Common myeloid progenitor, CD34-positive (primary cell): ENCODE measurements at regions not wholly inside any gene's neighbourhood (a gene's known extent, or its start where the extent isn't known, plus 50 kb on each side); places are given as distances from the start of the nearest gene placed in this dataset.
A peak's percentile ranks its signal among the peaks of the same experiment; 100 is the strongest.

Experiments used
- CTCF ChIA-PET: fragments of 350-600 bp; sonication (Branson Sonifier 250); formaldehyde crosslinking; loops from one replicate; lab custom pipeline; 2021; ENCODE audit warnings: antibody characterized with exemption; lab: Charles Lee
- POLR2A ChIA-PET: fragments of 350-600 bp; sonication (Branson Sonifier 250); formaldehyde crosslinking; loops from one replicate; lab custom pipeline; 2021; ENCODE audit warnings: antibody characterized with exemption; lab: Charles Lee
- DNase-seq, 3 donors: peaks; one replicate each; pipeline versions ENCODE4 v3.0.0 to v3.0.0-alpha.2; 2013
- H3K27ac ChIP-seq, 2 experiments: 1 replicate in 1 of 2; 2 replicates in 1 of 2; pipeline ENCODE4 v1.7.0; 2013; ENCODE audit warnings: inconsistent platforms in 2 of 2, low read length in 2 of 2, mild to moderate bottlenecking in 2 of 2, low read depth in 1 of 2, moderate library complexity in 1 of 2; ENCODE audit not compliant: severe bottlenecking in 2 of 2, insufficient read depth in 1 of 2, poor library complexity in 1 of 2
- H3K27me3 ChIP-seq, 5 experiments: replicated peaks in 2 of 5; 1 replicate in 3 of 5; 2 replicates in 2 of 5; pipeline versions ENCODE4 v1.6.1 to v1.7.0; 2013; ENCODE audit warnings: low read length in 4 of 5, mild to moderate bottlenecking in 2 of 5, moderate library complexity in 2 of 5, inconsistent platforms in 1 of 5; ENCODE audit not compliant: insufficient read depth in 5 of 5, control insufficient read depth in 4 of 5
- H3K36me3 ChIP-seq, 4 experiments: 1 replicate in 2 of 4; 2 replicates in 2 of 4; pipeline versions ENCODE4 v1.6.1 to v1.7.0; 2013; ENCODE audit warnings: low read length in 3 of 4, control low read depth in 1 of 4, mild to moderate bottlenecking in 1 of 4; ENCODE audit not compliant: control insufficient read depth in 4 of 4, insufficient read depth in 4 of 4
- H3K4me1 ChIP-seq, 4 experiments: 1 replicate in 3 of 4; 2 replicates in 1 of 4; pipeline versions ENCODE4 v1.6.1 to v1.7.1; 2013; ENCODE audit warnings: low read length in 3 of 4, mild to moderate bottlenecking in 3 of 4, control low read depth in 1 of 4, inconsistent platforms in 1 of 4, moderate library complexity in 1 of 4; ENCODE audit not compliant: control insufficient read depth in 4 of 4, insufficient read depth in 4 of 4; ENCODE audit errors: control extremely low read depth in 1 of 4
- H3K4me3 ChIP-seq, 7 experiments: 1 replicate in 4 of 7; 2 replicates in 3 of 7; pipeline versions ENCODE4 v1.5.1 to v1.7.0; 2013; ENCODE audit warnings: mild to moderate bottlenecking in 7 of 7, low read length in 6 of 7, moderate library complexity in 6 of 7, inconsistent platforms in 2 of 7, low read depth in 2 of 7, control low read depth in 1 of 7; ENCODE audit not compliant: insufficient read depth in 4 of 7, control insufficient read depth in 1 of 7; ENCODE audit errors: extremely low read depth in 1 of 7
- H3K9me3 ChIP-seq, 5 experiments: 1 replicate in 4 of 5; 2 replicates in 1 of 5; pipeline versions ENCODE4 v1.6.1 to v1.7.1; 2013; ENCODE audit warnings: low read length in 4 of 5, mild to moderate bottlenecking in 2 of 5, inconsistent platforms in 1 of 5, low read depth in 1 of 5, moderate library complexity in 1 of 5; ENCODE audit not compliant: control insufficient read depth in 4 of 5, insufficient read depth in 2 of 5; ENCODE audit errors: control extremely low read depth in 1 of 5
- WGBS: methylation state at CpG from one replicate; pipeline ENCODE4 v1.1.5; 2013; ENCODE audit not compliant: insufficient coverage; 5-methylcytosine and 5-hydroxymethylcytosine counted together

DNA sequence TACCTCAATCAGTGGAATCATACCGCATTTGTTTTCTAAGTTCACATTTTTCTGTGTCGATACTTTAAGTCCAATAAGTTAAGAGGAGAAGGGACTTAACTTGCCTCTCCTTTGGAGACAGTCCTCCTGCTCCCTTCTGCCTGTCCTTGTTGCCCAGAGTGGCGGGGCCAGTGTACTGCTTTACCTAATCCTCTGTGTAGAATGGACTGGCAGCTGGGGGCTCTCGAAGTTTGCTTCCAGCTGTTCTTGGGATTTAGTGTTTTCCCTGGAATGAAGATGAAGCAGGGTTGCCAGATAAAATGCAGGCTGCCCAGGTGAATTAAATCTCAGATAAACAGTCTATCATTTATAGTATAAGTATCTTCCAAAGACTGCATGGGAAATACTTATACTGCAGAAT, 287.6 kb upstream of the C2CD4B start:
- Histone ChIP-seq H3K4me3 (no peak overlapping the region), H3K4me1 (no peaks in the 10 kb centered on the region), H3K36me3 (no peaks in the 10 kb centered on the region), H3K9me3 (no peaks in the 10 kb centered on the region), H3K27ac (no peak overlapping the region), H3K27me3 (peaks cover 0 to 2% (median 0%) of the 10 kb centered on the region in 5 experiments)
- 100% methylated on average over 1 of the region's 4 CpGs for WGBS
- DNase-seq, result no peak
- CTCF ChIA-PET, result interaction anchor here (0.6 kb wide), 1 partner anchor 13 kb away, joined by 3 read pairs; no protein-coding TSS in a partner anchor
- POLR2A ChIA-PET, result no interaction called here

DNA sequence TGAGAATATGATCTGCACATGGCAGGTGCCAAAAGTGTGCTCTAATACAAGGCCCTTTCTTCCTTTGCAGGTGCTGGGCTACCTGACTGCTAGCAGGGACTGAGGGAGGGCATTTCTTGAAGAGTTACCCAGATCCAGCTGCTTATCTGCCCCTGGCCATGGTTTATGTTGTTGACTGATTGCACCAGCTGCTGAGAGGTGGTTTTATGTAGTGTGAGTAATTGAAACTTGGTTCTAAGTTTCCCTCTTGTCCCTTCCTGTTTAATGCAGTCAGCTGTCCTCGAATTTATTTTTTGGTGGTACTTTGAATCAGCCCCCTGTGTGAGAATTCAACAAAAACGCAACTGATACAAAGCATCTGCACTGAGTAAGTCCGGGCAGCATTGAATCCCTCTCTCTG, 288.3 kb upstream of the C2CD4B start:
- ChIA-PET POLR2A (no interaction called here), CTCF (no interaction called here)
- Histone ChIP-seq H3K9me3 (no peaks in the 10 kb centered on the region), H3K4me1 (no peaks in the 10 kb centered on the region), H3K36me3 (no peaks in the 10 kb centered on the region), H3K27me3 (peaks cover 0 to 2% (median 0%) of the 10 kb centered on the region in 5 experiments), H3K27ac (no peak overlapping the region), H3K4me3 (no peak overlapping the region)
- peak in 1 of 3 donors; percentile 26 for DNase-seq
- 89% methylated on average over 3 of the region's 3 CpGs for WGBS

DNA sequence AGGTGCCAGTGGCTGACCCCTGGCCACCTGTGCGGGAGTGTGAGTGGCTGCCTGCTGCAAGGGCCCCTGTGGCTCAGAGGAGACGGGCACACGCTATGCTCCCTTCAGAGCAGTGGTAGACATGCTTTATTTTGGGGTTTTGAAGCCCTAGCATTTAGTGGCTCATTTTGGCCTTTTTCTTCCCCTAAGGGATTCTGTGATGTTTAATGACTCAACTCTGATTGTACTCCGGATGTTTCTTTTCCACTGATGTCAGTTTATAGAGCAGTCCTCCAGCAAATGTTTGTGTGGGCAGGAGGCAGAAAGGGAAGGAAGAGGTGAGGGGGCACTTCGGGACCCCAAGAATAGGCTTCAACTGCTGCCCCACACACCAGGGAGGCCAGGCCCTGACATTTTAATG, 288.9 kb upstream of the C2CD4B start:
- H3K4me3 ChIP-seq, result no peak overlapping the region
- POLR2A ChIA-PET, result no interaction called here
- H3K27ac ChIP-seq, result no peak overlapping the region
- H3K36me3 ChIP-seq, result no peaks in the 10 kb centered on the region
- WGBS, result 100% methylated on average over 2 of the region's 5 CpGs
- H3K4me1 ChIP-seq, result no peaks in the 10 kb centered on the region
- no peaks in the 10 kb centered on the region for H3K9me3 ChIP-seq
- CTCF ChIA-PET, result no interaction called here
- H3K27me3 ChIP-seq, result peaks cover 0 to 2% (median 0%) of the 10 kb centered on the region in 5 experiments
- DNase-seq, result no peak

DNA sequence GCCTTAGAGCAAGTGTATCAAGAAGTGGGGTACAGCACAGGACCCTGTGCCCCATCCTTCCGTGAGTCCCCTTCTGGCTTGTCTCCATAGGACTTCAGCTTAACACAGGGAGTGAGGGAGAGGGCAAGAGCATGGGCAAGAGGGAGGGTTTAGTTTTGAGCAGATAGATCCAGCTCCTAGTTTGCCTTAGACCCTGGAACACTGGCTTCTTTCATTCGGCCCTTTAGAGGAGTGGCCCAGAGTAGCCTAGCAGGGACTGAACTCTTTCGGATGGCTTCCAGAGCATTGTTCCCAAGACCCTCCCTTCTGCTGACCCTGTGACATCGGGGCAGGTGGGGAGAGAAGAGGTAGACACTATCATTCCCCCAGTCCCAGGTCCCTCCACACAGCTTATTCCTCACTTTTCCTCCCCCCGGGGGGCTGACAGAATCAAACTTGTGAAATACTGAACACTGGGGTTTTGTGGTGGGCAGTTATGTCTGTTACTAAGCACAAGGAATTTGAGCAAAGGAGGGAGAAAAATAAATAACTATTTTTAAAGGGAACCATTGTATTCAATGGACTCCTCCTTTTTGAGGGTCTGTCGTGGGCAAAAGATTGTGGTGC, 289.6 kb upstream of the C2CD4B start:
- Histone ChIP-seq H3K9me3 (no peaks in the 10 kb centered on the region), H3K27ac (no peak overlapping the region), H3K36me3 (no peaks in the 10 kb centered on the region), H3K4me3 (no peak overlapping the region), H3K4me1 (no peaks in the 10 kb centered on the region), H3K27me3 (no peaks in the 10 kb centered on the region)
- WGBS, result 97% methylated on average over 3 of the region's 6 CpGs
- CTCF ChIA-PET, result no interaction called here
- no peak for DNase-seq
- POLR2A ChIA-PET, result no interaction called here

DNA sequence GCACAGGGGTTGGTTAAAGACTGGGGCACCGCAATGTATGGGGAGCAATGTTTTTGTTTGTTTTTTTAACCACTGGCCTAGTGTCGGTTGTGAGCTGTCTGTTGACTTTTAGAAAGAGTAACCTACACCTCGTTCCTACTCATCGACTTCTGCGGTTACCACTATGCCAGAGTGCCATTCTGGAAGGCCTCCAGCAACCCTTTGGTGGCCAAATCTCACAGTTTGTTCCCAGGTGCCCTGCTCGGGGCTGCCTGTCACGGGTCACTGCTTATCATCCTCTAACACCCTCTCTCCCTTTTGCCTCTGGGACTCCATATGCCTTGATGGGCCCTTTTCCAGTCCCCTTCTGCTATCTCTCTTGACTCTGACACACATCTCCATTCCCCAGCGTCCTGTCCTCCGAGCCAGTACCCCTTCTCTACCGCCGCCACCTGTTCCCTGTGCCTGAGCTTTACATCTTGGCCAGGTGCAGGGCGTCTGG, 290.4 kb upstream of the C2CD4B start:
- ChIA-PET CTCF (no interaction called here), POLR2A (no interaction called here)
- no peak overlapping the region for H3K27ac ChIP-seq
- no peaks in the 10 kb centered on the region for H3K27me3 ChIP-seq
- no peaks in the 10 kb centered on the region for H3K36me3 ChIP-seq
- no peaks in the 10 kb centered on the region for H3K9me3 ChIP-seq
- no peaks in the 10 kb centered on the region for H3K4me1 ChIP-seq
- DNase-seq, result no peak
- 96% methylated on average over 7 of the region's 12 CpGs for WGBS
- H3K4me3 ChIP-seq, result no peak overlapping the region

DNA sequence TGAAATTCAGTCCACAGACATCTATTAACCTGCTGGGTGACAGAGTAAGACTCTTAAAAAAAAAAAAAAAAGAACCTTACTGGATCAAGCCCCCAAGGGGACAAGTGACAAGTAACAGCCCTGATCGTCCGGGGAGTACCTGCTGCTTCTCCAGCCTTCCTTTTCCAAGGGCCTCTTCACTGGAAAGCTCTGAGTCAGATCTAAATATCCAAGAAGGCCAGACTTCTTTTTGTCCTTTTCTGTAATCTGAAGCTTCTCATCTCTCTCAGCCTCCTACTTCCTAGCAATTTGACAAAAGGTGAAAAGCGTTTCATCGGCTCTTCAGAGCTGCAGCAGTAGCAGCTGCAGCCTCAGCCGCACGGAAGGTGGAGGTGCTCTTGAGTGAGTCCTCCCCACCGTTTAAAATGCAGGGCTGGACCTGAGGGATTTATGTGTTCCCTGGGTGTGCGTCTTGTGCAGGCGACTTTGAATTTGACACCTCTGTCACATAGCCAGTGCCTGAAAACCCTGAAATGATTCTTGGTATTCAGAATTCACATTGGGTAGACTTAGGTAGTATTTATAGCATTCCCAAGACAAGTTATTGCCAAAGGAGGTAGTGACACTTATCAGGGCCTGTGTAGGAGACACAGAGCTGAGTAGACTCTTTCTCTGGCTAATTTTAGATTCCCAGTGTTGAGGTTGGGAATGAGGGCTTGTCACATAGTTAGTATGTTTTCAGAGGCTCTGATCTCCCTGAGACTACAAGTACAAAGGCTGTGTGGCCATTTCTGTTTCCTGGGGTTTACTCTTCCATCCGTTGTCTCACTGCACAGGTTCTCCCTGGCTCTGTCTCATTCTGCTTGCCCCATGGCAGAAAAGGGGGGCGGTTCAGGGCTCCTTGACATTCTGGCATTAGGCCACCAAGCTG, 291.2 kb upstream of the C2CD4B start:
- Histone ChIP-seq H3K36me3 (no peaks in the 10 kb centered on the region), H3K27ac (no peak overlapping the region), H3K4me3 (no peak overlapping the region), H3K27me3 (no peaks in the 10 kb centered on the region), H3K9me3 (no peaks in the 10 kb centered on the region), H3K4me1 (no peaks in the 10 kb centered on the region)
- WGBS, result 97% methylated on average over 11 of the region's 11 CpGs
- CTCF ChIA-PET, result no interaction called here
- POLR2A ChIA-PET, result no interaction called here
- no peak for DNase-seq

DNA sequence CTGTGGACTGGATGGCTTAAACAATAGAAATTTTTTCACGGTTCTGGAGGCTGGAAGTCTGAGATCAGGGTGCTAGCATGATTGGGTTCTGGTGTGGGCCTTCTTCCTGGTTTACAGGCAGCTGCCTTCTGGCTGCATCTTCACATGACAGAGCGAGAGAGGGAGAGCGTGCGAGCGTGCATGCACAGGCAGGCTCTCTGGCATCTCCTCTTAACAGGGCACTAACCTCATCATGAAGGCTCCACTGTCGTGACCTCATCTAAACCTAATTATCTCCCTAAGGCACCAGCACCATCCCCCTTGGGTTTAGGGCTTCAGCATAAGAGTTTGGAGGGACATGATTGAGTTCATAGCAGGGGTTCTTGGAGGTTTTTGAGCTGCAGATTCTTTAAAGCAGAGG, 292.0 kb upstream of the C2CD4B start:
- DNase-seq, result no peak
- Histone ChIP-seq H3K4me3 (no peak overlapping the region), H3K36me3 (no peaks in the 10 kb centered on the region), H3K4me1 (no peaks in the 10 kb centered on the region), H3K27ac (no peak overlapping the region), H3K9me3 (no peaks in the 10 kb centered on the region), H3K27me3 (no peaks in the 10 kb centered on the region)
- POLR2A ChIA-PET, result no interaction called here
- WGBS, result 93% methylated on average over 3 of the region's 6 CpGs
- CTCF ChIA-PET, result no interaction called here
